ENCODE measurements at regions not wholly inside any gene's neighbourhood (a gene's known extent, or its start where the extent isn't known, plus 50 kb on each side); places are given as distances from the start of the nearest gene placed in this dataset.

GRCh38 chr11:81578571-81578970 is 1155.1 kb downstream of the FAM181B start:
- TF ChIP-seq REST (IDR thresholded peaks at IDR 0.05) (no peak), MAX (IDR thresholded peaks at IDR 0.05) (no peak), ATF3 (IDR thresholded peaks at IDR 0.05) (no peak), FOXA2 (IDR thresholded peaks at IDR 0.05) (no peak), HNF4G (IDR thresholded peaks at IDR 0.05) (no peak), SP1 (IDR thresholded peaks at IDR 0.05) (no peak), RXRA (IDR thresholded peaks at IDR 0.05) (no peak), HNF4A (conservative IDR thresholded peaks at IDR 0.05) (no peak), FOXA1 (IDR thresholded peaks at IDR 0.05) (no peak), JUND (IDR thresholded peaks at IDR 0.05) (no peak), ZBTB33 (IDR thresholded peaks at IDR 0.05) (no peak), TAF1 (conservative IDR thresholded peaks at IDR 0.05) (no peak), RAD21 (IDR thresholded peaks at IDR 0.05) (no peak), EGR1 (IDR thresholded peaks at IDR 0.05; ENCODE audit: low read depth in 2 of 2) (no peak), YY1 (IDR thresholded peaks at IDR 0.05) (no peak)
- Histone ChIP-seq H3K9me3 (ENCODE audit: control insufficient read depth in 4 of 4, low read length in 3 of 4) (no peaks in the 10 kb centered on the region), H3K27ac (ENCODE audit: low read depth in 1 of 2, low read length in 2 of 2) (no peak overlapping the region), H3K9ac (ENCODE audit: low read depth in 1 of 2, low read length in 2 of 2) (no peak overlapping the region), H3K4me3 (ENCODE audit: low read depth in 1 of 3, low read length in 3 of 3) (no peak overlapping the region), H3K36me3 (ENCODE audit: control insufficient read depth in 4 of 4, insufficient read depth in 3 of 4, low read depth in 1 of 4, low read length in 3 of 4) (no peaks in the 10 kb centered on the region), H3K4me1 (ENCODE audit: control insufficient read depth in 4 of 4, insufficient read depth in 4 of 4, low read length in 3 of 4) (no peaks in the 10 kb centered on the region), H3K27me3 (ENCODE audit: control insufficient read depth in 4 of 4, insufficient read depth in 4 of 4, low read length in 3 of 4) (peaks cover 0 to 8% (median 0%) of the 10 kb centered on the region in 4 donors)
- DNase-seq (ENCODE audit: low spot score): no peak
- WGBS: 52% methylated on average over 4 of the region's 4 CpGs

- no peak overlapping the region for H3K9ac ChIP-seq (ENCODE audit: low read depth in 1 of 2, low read length in 2 of 2)
- H3K36me3 ChIP-seq (ENCODE audit: control insufficient read depth in 4 of 4, insufficient read depth in 3 of 4, low read depth in 1 of 4, low read length in 3 of 4): no peaks in the 10 kb centered on the region
- no peak for DNase-seq (ENCODE audit: low spot score)
- no peak overlapping the region for H3K27ac ChIP-seq (ENCODE audit: low read depth in 1 of 2, low read length in 2 of 2)
- H3K27me3 ChIP-seq (ENCODE audit: control insufficient read depth in 4 of 4, insufficient read depth in 4 of 4, low read length in 3 of 4): no peaks in the 10 kb centered on the region
- H3K9me3 ChIP-seq (ENCODE audit: control insufficient read depth in 4 of 4, low read length in 3 of 4): no peaks in the 10 kb centered on the region
- no peaks in the 10 kb centered on the region for H3K4me1 ChIP-seq (ENCODE audit: control insufficient read depth in 4 of 4, insufficient read depth in 4 of 4, low read length in 3 of 4)
- no peak overlapping the region for H3K4me3 ChIP-seq (ENCODE audit: low read depth in 1 of 3, low read length in 3 of 3)
- no peak for TF ChIP-seq ATF3 (IDR thresholded peaks at IDR 0.05)
- no peak for TF ChIP-seq RXRA (IDR thresholded peaks at IDR 0.05)
- WGBS: 24% methylated on average over 2 of the region's 2 CpGs
Measured at GRCh38 chr11:81574301-81574700, 1159.4 kb downstream of the FAM181B start.

Measured in liver (tissue), 7 donors.